SU-DHL-6 (cell line): ENCODE measurements at regions not wholly inside any gene's neighbourhood (a gene's known extent, or its start where the extent isn't known, plus 50 kb on each side); places are given as distances from the start of the nearest gene placed in this dataset.

Experiments
- CTCF ChIP-seq: fragments of 200-600 bp; sonication (generic); IDR thresholded peaks from one replicate; pipeline ENCODE4 v1.5.1; 2017; ENCODE audit warnings: antibody characterized with exemption, mild to moderate bottlenecking, low read length, moderate library complexity; ENCODE audit not compliant: insufficient read depth, poor library complexity, severe bottlenecking
- EZH2phosphoT487 ChIP-seq: fragments of 200-600 bp; sonication (generic), shearing (Covaris generic); conservative IDR thresholded peaks from 2 replicates; pipeline ENCODE4 v1.6.1; 2018; ENCODE audit warnings: mild to moderate bottlenecking, antibody characterized with exemption, low read length, moderate library complexity, mixed read lengths

GRCh38 chr1:98030483-98030882 is 109.6 kb upstream of the DPYD start:
- TF ChIP-seq CTCF (no peak), EZH2phosphoT487 (no peak)
